ENCODE measurements at regions not wholly inside any gene's neighbourhood (a gene's known extent, or its start where the extent isn't known, plus 50 kb on each side); places are given as distances from the start of the nearest gene placed in this dataset.
A peak's percentile ranks its signal among the peaks of the same experiment; 100 is the strongest.
"Not testable (repeated sequence)": the region's sequence is repeated elsewhere in the genome, so short reads cannot be mapped to it uniquely, and the experiment has no call there.

- FAIRE-seq; DNase-seq (ENCODE audit: insufficient read length, low spot score): not testable (repeated sequence)
Observed at GRCh38 chr3:195635898-195636685, 52.4 kb upstream of the APOD start.

GRCh38 chr3:195635262-195635873, 51.6 kb upstream of the APOD start:
- DNase-seq (ENCODE audit: insufficient read length, low spot score); FAIRE-seq: not testable (repeated sequence)

- FAIRE-seq: peak; percentile 96
- not testable (repeated sequence) for DNase-seq (ENCODE audit: insufficient read length, low spot score)
Observed at GRCh38 chr3:195634426-195635261, 50.9 kb upstream of the APOD start.
